Hematopoietic multipotent progenitor cell treated with erythropoietin and hydrocortisone succinate and interleukin-3 and kit ligand, for 8 days (in vitro differentiated cells): ENCODE measurements at regions not wholly inside any gene's neighbourhood (a gene's known extent, or its start where the extent isn't known, plus 50 kb on each side); places are given as distances from the start of the nearest gene placed in this dataset.
"Not testable (repeated sequence)": the region's sequence is repeated elsewhere in the genome, so short reads cannot be mapped to it uniquely, and the experiment has no call there.

ENCODE experiments used
- DNase-seq: peaks from one replicate; pipeline ENCODE4 v3.0.0-alpha.2; 2015

DNA sequence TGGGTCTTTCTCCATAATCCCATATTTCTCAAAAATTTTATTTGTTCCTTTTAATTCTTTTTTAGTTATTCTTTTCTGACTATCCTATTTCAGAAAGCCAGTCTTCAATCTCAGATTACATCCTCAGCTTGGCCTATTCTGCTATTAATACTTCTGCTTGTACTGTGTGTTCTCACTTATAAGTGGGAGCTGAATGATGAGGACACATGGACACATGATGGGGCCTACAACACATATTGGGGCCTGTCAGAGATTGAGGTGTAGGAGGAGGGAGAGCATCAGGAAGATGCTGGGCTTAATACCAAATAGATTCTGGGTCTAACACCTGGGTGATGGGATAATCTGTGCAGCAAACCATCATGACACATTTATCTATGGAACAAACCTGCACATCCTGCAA, 82.3 kb downstream of the MAGEE1 start:
- DNase-seq: no peak

DNA sequence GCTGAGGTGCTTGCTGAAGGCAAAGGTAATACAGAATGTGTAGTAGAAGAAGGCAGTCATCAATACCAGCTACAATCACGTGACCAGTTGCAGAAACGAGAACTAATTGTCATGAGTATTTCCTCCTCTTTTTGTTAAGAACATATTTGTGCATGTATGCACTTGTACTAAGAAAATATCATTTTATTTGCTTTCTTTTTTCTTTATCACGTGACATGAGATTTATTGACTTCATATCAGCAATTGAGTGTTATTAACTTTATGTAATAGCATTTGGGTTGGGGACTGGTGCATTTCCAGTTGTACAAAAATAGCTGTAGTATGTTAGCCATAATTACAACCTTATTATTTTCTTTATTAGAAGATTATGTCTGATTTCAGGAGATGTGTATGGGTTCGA, 90.0 kb downstream of the MAGEE1 start:
- no peak for DNase-seq

DNA sequence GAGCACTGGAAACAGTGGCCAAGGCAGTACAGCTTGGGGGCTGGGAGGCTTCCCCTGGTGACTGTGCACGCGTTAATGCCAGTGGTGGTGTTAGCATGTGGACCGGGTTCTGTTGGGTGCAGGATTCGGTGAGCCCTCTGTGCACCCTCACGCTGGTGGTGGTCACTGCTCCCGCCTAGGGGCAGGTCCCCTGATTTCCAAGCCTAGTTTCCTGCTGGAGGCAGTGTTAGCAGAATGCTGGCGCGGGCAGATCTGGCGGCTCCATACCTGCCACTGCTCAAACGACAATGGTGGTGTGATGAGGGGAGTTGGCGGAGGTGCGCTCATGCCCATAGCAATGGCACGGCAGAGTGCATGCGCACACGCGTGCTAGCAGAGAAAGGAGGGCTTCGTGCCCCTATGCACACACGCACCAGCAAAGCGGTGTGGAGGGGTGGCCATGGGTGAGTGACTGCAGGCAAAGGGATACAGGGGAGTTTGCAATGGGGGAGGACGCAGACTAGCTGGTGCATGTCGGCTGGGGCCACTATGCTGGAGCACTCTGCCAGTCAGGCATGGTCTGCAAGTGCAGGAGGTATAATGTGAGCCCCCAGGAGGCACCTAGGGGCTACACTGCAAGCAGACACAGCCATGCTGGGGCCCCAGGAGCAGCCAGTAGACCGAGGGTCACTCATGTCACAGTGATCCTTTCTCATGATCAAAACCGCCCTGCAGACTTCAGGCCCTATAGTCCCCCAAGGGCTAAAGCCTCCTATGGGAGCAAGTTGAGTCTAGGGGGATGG, 93.0 kb downstream of the MAGEE1 start:
- DNase-seq: no peak

DNA sequence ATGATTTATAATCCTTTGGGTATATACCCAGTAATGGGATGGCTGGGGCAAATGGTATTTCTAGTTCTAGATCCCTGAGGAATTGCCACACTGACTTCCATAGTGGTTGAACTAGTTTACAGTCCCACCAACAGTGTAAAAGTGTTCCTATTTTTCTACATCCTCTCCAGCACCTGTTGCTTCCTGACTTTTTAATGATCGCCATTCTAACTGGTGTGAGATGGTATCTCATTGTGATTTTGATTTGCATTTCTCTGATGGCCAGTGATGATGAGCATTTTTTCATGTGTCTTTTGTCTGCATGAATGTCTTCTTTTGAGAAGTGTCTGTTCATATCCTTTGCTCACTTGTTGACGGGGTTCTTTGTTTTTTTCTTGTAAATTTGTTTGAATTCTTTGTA, 108.2 kb downstream of the MAGEE1 start:
- not testable (repeated sequence) for DNase-seq

DNA sequence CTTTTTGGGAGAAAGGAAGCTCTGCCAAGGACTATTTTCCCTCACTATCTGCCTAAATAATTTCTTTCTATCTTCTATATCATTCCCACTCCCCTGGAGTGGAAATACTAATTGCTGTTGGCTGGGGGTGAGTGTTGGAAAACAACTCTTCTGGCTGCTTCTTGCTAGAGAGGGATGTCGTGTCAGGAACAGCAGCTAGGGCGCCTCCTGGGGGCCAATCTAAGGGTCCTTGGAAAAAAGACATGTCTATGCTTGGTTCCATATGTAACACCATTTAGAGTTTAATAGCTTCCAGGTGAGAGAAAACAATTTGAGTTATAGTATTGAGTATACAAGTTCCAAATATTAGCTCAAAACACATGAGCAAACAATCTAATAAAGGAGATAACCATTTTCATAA, 111.3 kb downstream of the MAGEE1 start:
- DNase-seq: no peak

DNA sequence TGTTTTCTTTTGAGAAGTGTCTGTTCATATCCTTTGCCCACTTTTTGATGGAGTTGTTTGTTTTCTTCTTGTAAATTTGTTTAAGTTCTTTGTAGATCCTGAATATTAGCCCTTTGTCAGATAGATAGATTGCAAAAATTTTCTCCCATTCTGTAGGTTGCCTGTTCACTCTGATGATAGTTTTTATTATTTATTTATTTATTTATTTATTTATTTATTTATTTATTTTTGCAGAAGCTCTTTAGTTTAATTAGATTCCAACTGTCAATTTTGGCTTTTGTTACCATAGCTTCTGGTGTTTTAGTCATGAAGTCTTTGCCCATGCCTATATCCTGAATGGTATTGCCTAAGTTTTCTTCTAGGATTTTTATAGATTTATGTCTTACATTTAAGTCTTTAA, 115.9 kb downstream of the MAGEE1 start:
- not testable (repeated sequence) for DNase-seq

DNA sequence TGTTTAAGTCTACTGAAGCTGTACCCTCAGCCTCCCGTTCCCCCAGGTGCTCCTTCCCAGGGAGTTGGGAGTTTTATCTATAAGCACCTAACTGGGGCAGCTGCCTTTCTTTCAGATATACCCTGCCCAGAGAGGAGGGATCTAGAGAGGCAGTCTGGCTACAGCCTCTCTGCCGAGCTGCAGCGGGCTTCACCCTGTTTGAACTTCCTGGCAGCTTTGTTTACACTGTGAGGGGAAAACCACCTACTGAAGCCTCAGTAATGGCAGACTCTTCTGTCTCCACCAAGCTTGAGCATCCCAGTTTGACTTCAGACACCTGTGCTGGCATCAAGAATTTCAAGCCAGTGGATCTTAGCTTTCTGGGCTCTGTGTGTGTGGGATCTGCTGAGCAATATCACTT, 122.5 kb downstream of the MAGEE1 start:
- no peak for DNase-seq

DNA sequence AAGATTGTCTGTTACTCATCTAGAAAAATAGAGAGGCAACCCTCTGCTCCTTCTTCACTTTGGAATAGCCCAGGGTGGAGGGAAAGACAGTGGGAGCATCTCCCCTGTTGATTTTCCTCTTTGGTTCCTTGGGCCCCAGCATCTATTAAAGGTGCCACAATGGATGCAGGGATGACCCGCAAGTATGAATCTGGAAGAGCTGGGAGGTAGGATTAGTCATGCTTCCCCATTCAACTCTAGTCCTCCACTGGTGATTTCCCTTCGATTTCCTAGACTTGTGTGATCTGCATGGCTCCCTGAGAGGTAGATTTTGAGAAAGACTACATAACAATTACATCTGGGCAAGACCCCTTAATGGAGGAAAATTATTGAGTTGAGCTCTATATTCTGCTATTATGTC, 127.8 kb downstream of the MAGEE1 start:
- DNase-seq: no peak

DNA sequence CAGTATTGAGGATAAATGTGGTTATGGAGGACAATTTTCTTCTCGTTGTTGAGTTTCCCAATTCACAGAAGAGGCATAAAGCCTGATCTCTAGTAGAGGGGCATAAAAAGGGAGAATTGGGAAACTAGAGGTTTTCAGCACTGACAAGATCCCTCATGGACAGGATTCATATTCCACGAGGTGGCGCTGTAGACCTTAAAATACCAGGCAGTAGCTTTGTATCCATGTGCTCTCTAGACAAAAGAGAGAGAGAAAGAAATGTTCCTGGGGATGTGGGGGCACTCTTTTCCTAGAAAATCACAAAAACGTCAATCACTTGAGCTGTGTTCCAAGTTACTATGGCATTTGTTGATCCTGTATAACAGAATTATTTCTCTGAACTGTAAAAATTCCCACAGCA, 128.3 kb downstream of the MAGEE1 start:
- DNase-seq: peak; percentile 59

DNA sequence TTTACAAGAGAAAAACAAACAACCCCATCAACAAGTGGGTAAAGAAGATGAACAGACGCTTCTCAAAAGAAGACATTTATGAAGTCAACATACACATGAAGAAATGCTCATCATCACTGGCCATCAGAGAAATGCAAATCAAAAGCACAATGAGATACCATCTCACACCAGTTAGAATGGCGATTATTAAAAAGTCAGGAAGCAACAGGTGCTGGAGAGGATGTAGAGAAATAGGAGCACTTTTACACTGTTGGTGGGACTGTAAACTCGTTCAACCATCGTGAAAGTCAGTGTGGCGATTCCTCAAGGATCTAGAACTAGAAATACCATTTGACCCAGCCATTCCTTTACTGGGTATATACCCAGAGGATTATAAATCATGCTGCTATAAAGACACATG, 137.3 kb downstream of the MAGEE1 start:
- not testable (repeated sequence) for DNase-seq

DNA sequence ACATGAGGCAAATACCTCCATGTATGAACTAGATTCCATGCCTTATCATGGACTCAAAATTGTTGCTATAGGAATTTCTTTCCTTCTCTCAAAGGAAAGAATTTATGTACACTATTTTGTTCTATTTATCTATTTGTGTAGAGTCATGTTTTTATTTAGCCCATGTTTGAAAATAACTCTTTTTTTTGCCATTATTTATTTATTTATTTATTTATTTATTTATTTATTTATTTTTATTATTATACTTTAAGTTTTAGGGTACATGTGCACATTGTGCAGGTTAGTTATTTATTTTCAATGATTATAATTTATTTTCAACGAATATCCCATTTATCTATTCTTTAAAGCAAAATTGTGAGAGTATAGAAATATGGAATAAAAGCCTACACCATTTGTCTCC, 177.9 kb downstream of the MAGEE1 start:
- no peak for DNase-seq

DNA sequence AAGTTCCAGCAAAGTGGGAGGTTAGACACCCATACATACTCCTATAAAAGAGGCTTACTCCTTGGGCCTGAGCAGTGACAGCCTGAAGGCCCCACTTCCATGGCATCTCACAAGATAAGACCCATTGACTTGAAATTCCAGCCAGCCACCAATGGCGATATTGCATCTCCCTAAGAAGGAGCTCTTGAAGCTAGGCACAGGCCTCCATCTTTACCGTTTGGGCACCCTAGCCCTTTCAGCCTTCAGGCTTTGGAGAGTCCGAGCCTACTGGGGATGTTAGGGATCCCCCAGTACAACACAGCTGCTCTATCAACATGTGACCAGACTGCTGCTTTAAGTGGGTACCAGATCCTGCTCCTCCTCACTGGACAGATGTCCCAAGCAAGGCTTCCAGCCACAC, 189.5 kb downstream of the MAGEE1 start:
- DNase-seq: no peak

DNA sequence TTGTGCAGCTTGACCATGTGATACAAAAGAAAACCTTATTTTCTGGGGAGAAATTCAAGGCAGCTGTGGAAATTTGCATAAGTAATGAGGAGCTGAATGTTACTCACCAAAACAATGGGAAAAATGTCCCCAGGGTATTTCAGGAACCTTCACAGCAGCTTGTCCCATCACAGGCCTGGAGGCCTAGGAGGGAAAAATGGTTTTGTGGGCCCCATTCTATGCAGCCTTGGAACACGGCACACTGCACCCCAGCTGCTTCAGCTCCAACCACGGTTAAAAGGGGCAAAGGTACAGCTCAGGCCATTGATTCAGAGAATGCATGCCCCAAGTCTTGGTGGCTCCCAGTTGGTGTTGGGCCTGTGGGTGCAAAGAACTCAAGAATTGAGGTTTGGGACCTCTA, 216.1 kb downstream of the MAGEE1 start:
- DNase-seq: no peak

DNA sequence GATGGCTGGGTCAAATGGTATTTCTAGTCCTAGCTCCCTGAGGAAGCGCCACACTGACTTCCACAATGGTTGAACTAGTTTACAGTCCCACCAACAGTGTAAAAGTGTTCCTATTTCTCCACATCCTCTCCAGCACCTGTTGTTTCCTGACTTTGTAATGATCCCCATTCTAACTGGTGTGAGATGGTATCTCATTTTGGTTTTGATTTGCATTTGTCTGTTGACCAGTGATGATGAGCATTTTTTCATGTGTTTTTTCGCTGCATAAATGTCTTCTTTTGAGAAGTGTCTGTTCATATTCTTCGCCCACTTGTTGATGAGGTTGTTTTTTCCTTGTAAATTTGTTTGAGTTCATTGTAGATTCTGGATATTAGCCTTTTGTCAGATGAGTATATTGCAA, 223.9 kb downstream of the MAGEE1 start:
- not testable (repeated sequence) for DNase-seq

DNA sequence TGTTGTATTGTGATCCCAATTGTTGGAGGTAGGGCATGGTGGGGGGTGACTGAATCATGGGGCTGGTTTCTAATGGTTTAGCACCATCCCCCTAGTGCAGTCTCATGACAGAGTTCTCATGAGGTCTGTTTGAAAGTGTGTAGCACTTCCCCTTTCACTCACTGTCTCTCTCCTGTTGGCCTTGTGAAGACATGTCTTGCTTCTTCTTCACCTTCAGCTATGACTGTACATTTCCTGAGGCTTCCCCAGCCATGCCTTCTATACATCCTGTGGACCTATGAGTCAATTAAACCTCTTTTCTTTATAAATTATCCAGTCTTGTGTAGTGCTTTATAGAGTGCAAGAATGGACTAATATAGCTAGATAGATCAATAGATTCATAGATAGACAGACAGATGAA, 230.0 kb downstream of the MAGEE1 start:
- no peak for DNase-seq
